Fibroblast of pulmonary artery (primary cell): ENCODE measurements at regions not wholly inside any gene's neighbourhood (a gene's known extent, or its start where the extent isn't known, plus 50 kb on each side); places are given as distances from the start of the nearest gene placed in this dataset.

Experiments
- DNase-seq: peaks from one replicate; pipeline ENCODE4 v3.0.0-alpha.2; 2010; ENCODE audit warnings: low read depth
- H3K4me3 ChIP-seq: replicated peaks from 2 replicates; pipeline ENCODE4 v1.5.1; 2011; ENCODE audit warnings: low read depth, mild to moderate bottlenecking, control low read depth, low read length, moderate library complexity
- CTCF ChIP-seq: IDR thresholded peaks from 2 replicates; pipeline ENCODE4 v1.5.1; 2011; ENCODE audit warnings: mild to moderate bottlenecking, control low read depth, low read length, inconsistent platforms; ENCODE audit errors: missing control alignments

- no peak overlapping the region for H3K4me3 ChIP-seq
- DNase-seq = no peak
- TF ChIP-seq CTCF = no peak
Observed at GRCh38 chr3:153442799-153443487, 280.9 kb downstream of the RAP2B start.

GRCh38 chr3:153443961-153444360 is 281.9 kb downstream of the RAP2B start:
- peak; percentile 22 for DNase-seq
- peak; percentile 19 for TF ChIP-seq CTCF
- H3K4me3 ChIP-seq = no peak overlapping the region

GRCh38 chr3:153445817-153446216 is 283.8 kb downstream of the RAP2B start:
- no peak for TF ChIP-seq CTCF
- H3K4me3 ChIP-seq = no peak overlapping the region
- no peak for DNase-seq

- no peak for TF ChIP-seq CTCF
- peak; percentile 35 for DNase-seq
- no peak overlapping the region for H3K4me3 ChIP-seq
Observed at GRCh38 chr3:153448151-153448829, 286.3 kb downstream of the RAP2B start.

GRCh38 chr3:153456833-153457545 is 295.0 kb downstream of the RAP2B start:
- no peak for DNase-seq
- TF ChIP-seq CTCF = no peak
- H3K4me3 ChIP-seq = no peak overlapping the region

GRCh38 chr3:153458881-153459280 is 296.9 kb downstream of the RAP2B start:
- TF ChIP-seq CTCF = no peak
- DNase-seq = no peak
- no peak overlapping the region for H3K4me3 ChIP-seq
